A549 (cell line): ENCODE measurements at regions not wholly inside any gene's neighbourhood (a gene's known extent, or its start where the extent isn't known, plus 50 kb on each side); places are given as distances from the start of the nearest gene placed in this dataset.

Source experiments
- ATAC-seq, 2 experiments: fragments of 200-7000 bp in 1 of 2; fragments of >200 bp in 1 of 2; cut with Nextera tagmentation in 1 of 2; cut with Tn5 transposase in 1 of 2; 3 replicates each; pipeline versions ENCODE4 v1.8.0 to v1.9.1; 2018 to 2020; ENCODE audit warnings: mild to moderate bottlenecking in 1 of 2, moderate library complexity in 1 of 2
- CTCF ChIA-PET: fragments of 300-600 bp; sonication (Branson Sonifier 250); formaldehyde crosslinking; extraction: SDS; loops from one replicate; lab custom pipeline; 2021; ENCODE audit warnings: antibody characterized with exemption, inconsistent platforms; lab: Yijun Ruan, JAX
- POLR2A ChIA-PET: fragments of 350-600 bp; formaldehyde crosslinking; extraction: SDS; loops from one replicate; lab custom pipeline; 2021; ENCODE audit warnings: antibody characterized with exemption, inconsistent platforms; lab: Yijun Ruan, JAX
- DNase-seq, 2 experiments: peaks; one replicate each; pipeline versions ENCODE4 v3.0.0 to v3.0.0-alpha.2; 2011 to 2016; ENCODE audit warnings: low read depth in 1 of 2, low spot score in 1 of 2
- FAIRE-seq: peaks from 2 replicates; lab custom pipeline; 2011; peaks lifted over from hg19 to GRCh38; lab: Jason Lieb, UNC
- H3K27ac ChIP-seq, 2 experiments: fragments of >200 bp; sonication (Bioruptor Twin); formaldehyde crosslinking; 3 replicates each; pipeline ENCODE4 v1.5.1; 2016 to 2017
- H3K4me1 ChIP-seq: fragments of >200 bp; sonication (Bioruptor Twin); formaldehyde crosslinking; 3 replicates; pipeline ENCODE4 v1.6.1; 2016
- H3K4me2 ChIP-seq: fragments of >200 bp; sonication (Bioruptor Twin); formaldehyde crosslinking; 3 replicates; pipeline ENCODE4 v1.6.1; 2016
- H3K4me3 ChIP-seq: fragments of >200 bp; sonication (Bioruptor Twin); formaldehyde crosslinking; 3 replicates; pipeline ENCODE4 v1.5.1; 2016
- H3K9me3 ChIP-seq: fragments of >200 bp; sonication (Bioruptor Twin); formaldehyde crosslinking; 3 replicates; pipeline ENCODE4 v1.6.1; 2016
- ATOH8 ChIP-seq: fragments of 250-450 bp; sonication (Bioruptor Pico); IDR thresholded peaks from 2 replicates; pipeline ENCODE4 v1.5.0; 2020; ENCODE audit warnings: low read depth, mild to moderate bottlenecking, moderate library complexity
- CBX2 ChIP-seq: fragments of 200-600 bp; sonication (generic); IDR thresholded peaks from 2 replicates; pipeline ENCODE4 v1.6.1; 2016; ENCODE audit warnings: low read depth, mild to moderate bottlenecking, borderline replicate concordance
- CEBPB ChIP-seq, 2 experiments: fragments of >200 bp in 1 of 2; sonication (Bioruptor Twin) in 1 of 2; formaldehyde crosslinking in 1 of 2; IDR thresholded peaks; 2 replicates each; pipeline ENCODE4 v1.6.1; 2012 to 2016
- CHD4 ChIP-seq: fragments of 200-600 bp; sonication (generic); IDR thresholded peaks from 2 replicates; pipeline ENCODE4 v1.6.1; 2016; ENCODE audit warnings: antibody characterized with exemption, mild to moderate bottlenecking, borderline replicate concordance
- CTCF ChIP-seq: fragments of >200 bp; sonication (Bioruptor Twin); formaldehyde crosslinking; IDR thresholded peaks from 3 replicates; pipeline ENCODE4 v1.5.1; 2016
- E2F6 ChIP-seq: IDR thresholded peaks from 2 replicates; pipeline ENCODE4 v1.6.1; 2012; ENCODE audit warnings: low read depth, borderline replicate concordance
- EHF ChIP-seq: fragments of 250-450 bp; sonication (Bioruptor Pico); IDR thresholded peaks from 2 replicates; pipeline ENCODE4 v1.5.0; 2020; ENCODE audit warnings: mild to moderate bottlenecking
- ESRRA ChIP-seq: fragments of 150-350 bp; IDR thresholded peaks from 2 replicates; pipeline ENCODE4 v1.6.1; 2014; ENCODE audit warnings: mild to moderate bottlenecking, low read length, borderline replicate concordance
- HDAC2 ChIP-seq: fragments of 200-600 bp; sonication (generic); IDR thresholded peaks from 2 replicates; pipeline ENCODE4 v1.6.1; 2016
- HEYL ChIP-seq: fragments of 250-450 bp; sonication (Bioruptor Pico); IDR thresholded peaks from 2 replicates; pipeline ENCODE4 v1.8.0; 2021; ENCODE audit warnings: mild to moderate bottlenecking, moderate library complexity
- HMGXB4 ChIP-seq: fragments of 250-450 bp; sonication (Bioruptor Pico); IDR thresholded peaks from 2 replicates; pipeline ENCODE4 v1.5.0; 2021; ENCODE audit warnings: mild to moderate bottlenecking, moderate library complexity, borderline replicate concordance
- MAFK ChIP-seq: fragments of 450-650 bp; IDR thresholded peaks from 2 replicates; pipeline ENCODE4 v1.6.1; 2014; ENCODE audit not compliant: partially characterized antibody
- MAX ChIP-seq: IDR thresholded peaks from 2 replicates; pipeline ENCODE4 v1.6.1; 2012
- NR3C1 ChIP-seq: fragments of >200 bp; sonication (Bioruptor Twin); formaldehyde crosslinking; IDR thresholded peaks from 3 replicates; pipeline ENCODE4 v1.6.1; 2017
- RFX5 ChIP-seq: fragments of 450-650 bp; IDR thresholded peaks from 2 replicates; pipeline ENCODE4 v1.7.1; 2014; ENCODE audit warnings: antibody characterized with exemption, mild to moderate bottlenecking, moderate library complexity
- SMC3 ChIP-seq: fragments of >200 bp; sonication (Bioruptor Twin); formaldehyde crosslinking; IDR thresholded peaks from 3 replicates; pipeline ENCODE4 v1.6.1; 2018; ENCODE audit warnings: inconsistent platforms
- ZC3H11A ChIP-seq: fragments of 450-650 bp; IDR thresholded peaks from 2 replicates; pipeline ENCODE4 v1.6.1; 2014; ENCODE audit warnings: antibody characterized with exemption, mild to moderate bottlenecking
- ZSCAN20 ChIP-seq: fragments of 250-450 bp; sonication (Bioruptor Pico); IDR thresholded peaks from 2 replicates; pipeline ENCODE4 v1.8.0; 2022; ENCODE audit warnings: mild to moderate bottlenecking, moderate library complexity
- WGBS: methylation state at CpG from one replicate; pipeline ENCODE4 v1.1.6; 2017; ENCODE audit errors: missing lambda C conversion rate; 5-methylcytosine and 5-hydroxymethylcytosine counted together

GRCh38 chr4:169810325-169811323 is 52.9 kb upstream of the HPF1 start (continued):
- TF ChIP-seq E2F6 (no peak), CEBPB (IDR thresholded peaks at IDR 0.05) (peak; percentile 34 to 54; a peak in 1 of 4 replicates), ESRRA (no peak), NR3C1 (no peak), ZSCAN20 (CRISPR knock-in tag) (no peak), MAFK (no peak), CTCF (peak; percentile 84), ATOH8 (CRISPR knock-in tag) (no peak), SMC3 (peak; percentile 90)

GRCh38 chr4:169807934-169808509 is 50.3 kb upstream of the HPF1 start:
- ATAC-seq = no peak
- Histone ChIP-seq H3K4me2 (no peak overlapping the region), H3K4me3 (no peak overlapping the region), H3K27ac (no peak overlapping the region)
- TF ChIP-seq HMGXB4 (CRISPR knock-in tag) (no peak), EHF (CRISPR knock-in tag) (no peak), MAX (no peak), CHD4 (no peak), CBX2 (no peak), ZSCAN20 (CRISPR knock-in tag) (no peak), HEYL (CRISPR knock-in tag) (no peak), ZC3H11A (no peak), RFX5 (no peak), HDAC2 (no peak)
- TF ChIP-seq, all 56 proteins: peak for 0
- 35% methylated on average over 5 of the region's 5 CpGs for WGBS
- DNase-seq (no peak), FAIRE-seq (no peak)
- CTCF ChIA-PET = interaction anchor here (0.7 to 7.0 kb wide), 4 partner anchors 235 to 1041 kb away, joined by 3 to 56 read pairs (median 5); no protein-coding TSS in a partner anchor
- POLR2A ChIA-PET = no interaction called here
- Histone ChIP-seq H3K4me1 (peaks cover 7% of the 10 kb centered on the region; the same call in 1 of the 3 replicates), H3K9me3 (0 out of 3 replicates have a peak, but pooled peaks cover 6% of the 10 kb centered on the region)
